ENCODE measurements at regions not wholly inside any gene's neighbourhood (a gene's known extent, or its start where the extent isn't known, plus 50 kb on each side); places are given as distances from the start of the nearest gene placed in this dataset.

- Histone ChIP-seq H3K4me3 (no peak overlapping the region), H3K4me1 (no peaks in the 10 kb centered on the region), H3K27ac (no peak overlapping the region), H3K9me3 (no peaks in the 10 kb centered on the region), H3K36me3 (no peaks in the 10 kb centered on the region), H3K27me3 (no peaks in the 10 kb centered on the region)
- intact Hi-C loops (cut with DNase I; ENCODE audit: low total_unique reads) = no loop called here
- no peak for TF ChIP-seq CTCF (IDR thresholded peaks at IDR 0.05)
- no peak for DNase-seq
Observed at GRCh38 chr7:52726493-52726892, 308.9 kb upstream of the POM121L12 start.

- no peaks in the 10 kb centered on the region for H3K9me3 ChIP-seq
- intact Hi-C loops (cut with DNase I; ENCODE audit: low total_unique reads) = no loop called here
- no peak for DNase-seq
- H3K4me1 ChIP-seq = no peaks in the 10 kb centered on the region
- H3K4me3 ChIP-seq = no peak overlapping the region
- no peaks in the 10 kb centered on the region for H3K27me3 ChIP-seq
- H3K36me3 ChIP-seq = no peaks in the 10 kb centered on the region
- no peak for TF ChIP-seq CTCF (IDR thresholded peaks at IDR 0.05)
- H3K27ac ChIP-seq = no peak overlapping the region
Observed at GRCh38 chr7:52723606-52724005, 311.8 kb upstream of the POM121L12 start.

GRCh38 chr7:52720856-52721255 is 314.6 kb upstream of the POM121L12 start:
- TF ChIP-seq CTCF (IDR thresholded peaks at IDR 0.05) = no peak
- intact Hi-C loops (cut with DNase I; ENCODE audit: low total_unique reads) = no loop called here
- H3K27me3 ChIP-seq = no peaks in the 10 kb centered on the region
- no peaks in the 10 kb centered on the region for H3K4me1 ChIP-seq
- H3K27ac ChIP-seq = no peak overlapping the region
- no peak overlapping the region for H3K4me3 ChIP-seq
- H3K9me3 ChIP-seq = no peaks in the 10 kb centered on the region
- no peaks in the 10 kb centered on the region for H3K36me3 ChIP-seq
- DNase-seq = no peak

GRCh38 chr7:52719677-52720076 is 315.8 kb upstream of the POM121L12 start:
- no peak for DNase-seq
- intact Hi-C loops (cut with DNase I; ENCODE audit: low total_unique reads) = no loop called here

GRCh38 chr7:52715701-52716100 is 319.7 kb upstream of the POM121L12 start:
- Histone ChIP-seq H3K27me3 (no peaks in the 10 kb centered on the region), H3K27ac (no peak overlapping the region), H3K4me1 (no peaks in the 10 kb centered on the region), H3K36me3 (no peaks in the 10 kb centered on the region), H3K4me3 (no peak overlapping the region), H3K9me3 (no peaks in the 10 kb centered on the region)
- no peak for DNase-seq
- no peak for TF ChIP-seq CTCF (IDR thresholded peaks at IDR 0.05)
- intact Hi-C loops (cut with DNase I; ENCODE audit: low total_unique reads) = no loop called here

More at GRCh38 chr7:52719677-52720076, 315.8 kb upstream of the POM121L12 start:
- Histone ChIP-seq H3K27ac (no peak overlapping the region), H3K4me3 (no peak overlapping the region), H3K36me3 (no peaks in the 10 kb centered on the region), H3K27me3 (no peaks in the 10 kb centered on the region), H3K4me1 (no peaks in the 10 kb centered on the region), H3K9me3 (no peaks in the 10 kb centered on the region)
- TF ChIP-seq CTCF (IDR thresholded peaks at IDR 0.05) = no peak

GRCh38 chr7:52712938-52713337 is 322.5 kb upstream of the POM121L12 start:
- no peak overlapping the region for H3K4me3 ChIP-seq
- no peaks in the 10 kb centered on the region for H3K27me3 ChIP-seq
- no peak for DNase-seq
- TF ChIP-seq CTCF (IDR thresholded peaks at IDR 0.05) = no peak
- H3K9me3 ChIP-seq = peaks cover 0 to 3% (median 0%) of the 10 kb centered on the region in 3 donors
- H3K36me3 ChIP-seq = no peaks in the 10 kb centered on the region
- intact Hi-C loops (cut with DNase I; ENCODE audit: low total_unique reads) = no loop called here
- no peaks in the 10 kb centered on the region for H3K4me1 ChIP-seq
- no peak overlapping the region for H3K27ac ChIP-seq

All from tibial artery (tissue), 4 donors.